NCI-H2081 treated with DMSO at 0.1 percent for 48 hours (cell line): ENCODE measurements at regions not wholly inside any gene's neighbourhood (a gene's known extent, or its start where the extent isn't known, plus 50 kb on each side); places are given as distances from the start of the nearest gene placed in this dataset.

Source experiments
- DNase-seq: peaks from one replicate; lab custom pipeline; 2025; lab: John Stamatoyannopoulos, UW

- DNase-seq, result no peak
Measured at GRCh38 chr2:16015903-16016265, 75.5 kb downstream of the MYCN start.

DNA sequence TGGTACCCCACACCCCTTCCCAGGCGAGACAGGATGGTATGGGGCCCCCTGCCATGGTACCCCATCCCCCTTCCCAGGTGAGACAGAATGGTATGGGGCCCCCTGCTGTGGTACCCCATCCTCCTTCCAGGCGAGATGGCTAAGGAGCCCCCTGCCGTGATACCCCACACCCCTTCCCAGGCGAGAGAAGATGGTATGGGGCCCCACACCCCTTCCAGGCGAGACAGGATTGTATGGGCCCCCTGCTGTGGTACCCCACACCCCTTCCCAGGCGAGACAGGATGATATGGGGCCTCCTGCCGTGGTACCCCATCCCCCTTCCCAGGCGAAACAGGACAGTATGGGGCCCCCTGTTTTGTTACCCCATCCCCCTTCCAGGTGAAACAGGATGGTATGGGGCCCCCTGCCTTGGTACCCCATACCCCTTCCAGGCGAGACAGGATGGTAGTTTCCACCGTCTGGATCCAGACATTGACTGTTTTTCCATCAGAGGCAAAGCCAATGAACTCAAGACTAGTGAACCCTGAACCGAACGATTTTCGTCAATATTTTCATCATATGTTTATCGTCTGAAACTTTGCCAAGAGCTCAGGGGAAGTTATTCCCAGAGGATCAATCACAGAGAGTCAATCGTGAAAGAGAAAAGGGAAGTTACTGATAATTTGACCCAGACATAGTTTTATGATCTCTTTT lies 75.0 kb downstream of the MYCN start:
- DNase-seq, result no peak

- DNase-seq, result no peak
Measured at GRCh38 chr2:16014802-16015201, 74.5 kb downstream of the MYCN start.

DNA sequence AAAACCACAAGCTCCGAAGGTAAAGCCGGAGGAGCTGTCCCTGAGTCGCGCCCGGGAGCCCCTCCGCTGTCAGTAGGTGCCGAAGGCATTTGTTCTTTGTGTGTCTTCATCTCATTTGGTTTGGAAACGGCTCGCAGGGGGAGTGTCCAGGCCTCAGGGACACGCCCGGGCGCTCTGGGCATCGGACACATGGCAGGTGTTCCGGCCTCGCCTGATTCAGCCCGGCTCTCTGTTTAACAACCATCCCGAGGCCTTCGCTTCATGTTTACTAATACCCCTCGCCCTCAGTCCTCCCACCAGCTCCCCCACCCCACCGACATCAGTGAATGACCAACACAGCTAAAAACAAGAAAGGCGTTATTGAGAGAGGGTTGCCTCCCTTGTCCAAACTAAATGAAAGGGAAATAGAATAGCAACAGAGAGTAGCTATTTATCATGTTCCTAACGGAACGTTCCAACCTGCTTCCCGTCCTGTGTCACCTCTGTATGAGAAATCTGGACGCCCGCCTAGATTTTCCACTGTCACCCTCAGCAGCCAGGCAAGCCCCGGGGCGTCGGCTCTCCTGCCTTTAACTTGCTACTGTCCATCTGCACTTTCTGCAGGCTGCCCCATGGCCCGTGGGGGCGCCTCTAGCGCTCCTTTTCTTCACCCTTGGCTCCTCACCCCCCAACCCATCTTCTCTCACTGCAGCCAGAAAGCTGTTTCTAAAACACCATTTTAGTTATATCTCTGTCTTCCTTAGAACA lies 73.9 kb downstream of the MYCN start:
- DNase-seq, result no peak

DNA sequence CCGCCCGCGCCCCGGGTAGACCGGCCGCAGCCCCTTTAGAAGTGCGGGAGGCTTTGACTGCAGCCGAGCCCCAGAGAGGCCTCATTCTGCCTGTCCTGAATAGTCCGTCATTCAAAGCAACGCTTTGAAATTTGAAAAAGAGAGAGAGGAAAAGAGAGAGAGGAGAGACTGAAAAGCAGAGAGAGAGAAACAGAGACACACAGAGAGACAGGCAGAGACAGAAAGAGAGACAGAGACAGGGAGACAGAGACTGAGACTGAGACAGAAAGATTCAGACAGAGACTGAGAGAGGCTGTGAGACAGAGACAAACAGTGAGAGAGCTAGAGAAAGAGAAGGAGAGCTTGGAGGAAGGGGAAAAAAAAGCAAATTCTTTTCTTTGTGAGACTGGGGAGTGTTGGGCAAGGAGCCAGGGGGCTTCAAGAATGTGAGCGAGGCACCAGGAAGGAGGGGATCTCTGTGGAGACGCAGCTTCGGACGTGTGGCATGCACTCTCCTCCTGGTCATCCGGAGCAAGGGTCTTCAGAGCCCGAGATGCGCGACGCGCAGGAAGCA lies 73.1 kb downstream of the MYCN start:
- no peak for DNase-seq

DNA sequence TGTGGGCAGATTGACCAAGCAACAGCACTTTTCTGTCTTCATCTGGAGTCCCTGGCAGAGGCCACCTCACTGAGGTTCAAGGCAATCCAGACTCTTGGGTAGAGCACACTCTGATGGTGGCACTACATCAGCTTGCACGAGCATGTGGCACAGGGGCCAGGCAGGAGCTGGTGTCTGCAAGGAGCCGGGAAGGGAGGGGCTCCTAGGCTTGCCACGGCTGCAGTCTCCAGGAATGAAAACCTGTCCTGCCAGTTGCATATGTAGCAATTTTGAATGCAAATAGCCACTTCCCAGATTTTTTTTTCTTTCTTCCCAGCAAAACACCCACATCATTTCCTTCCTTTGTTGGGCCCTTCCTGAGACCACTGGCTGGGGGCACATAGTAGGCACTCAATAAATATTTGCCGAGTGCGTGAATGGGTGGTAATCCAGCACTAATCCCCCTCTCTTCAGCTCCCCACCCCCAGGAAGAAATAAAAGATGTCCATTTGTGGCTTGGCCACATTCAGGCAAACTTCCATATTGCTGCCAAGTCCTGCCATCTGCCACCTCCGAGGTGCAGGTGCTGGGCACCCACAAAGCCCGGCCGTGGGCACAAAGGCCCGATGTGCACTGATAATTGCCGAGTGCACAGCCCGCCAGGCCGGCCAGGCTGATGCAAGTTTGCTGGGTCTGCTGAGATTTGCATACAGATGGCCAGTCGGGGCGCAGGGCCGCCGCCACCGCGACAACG lies 72.4 kb downstream of the MYCN start:
- no peak for DNase-seq

- DNase-seq, result no peak
Measured at GRCh38 chr2:16012029-16012596, 71.8 kb downstream of the MYCN start.

DNA sequence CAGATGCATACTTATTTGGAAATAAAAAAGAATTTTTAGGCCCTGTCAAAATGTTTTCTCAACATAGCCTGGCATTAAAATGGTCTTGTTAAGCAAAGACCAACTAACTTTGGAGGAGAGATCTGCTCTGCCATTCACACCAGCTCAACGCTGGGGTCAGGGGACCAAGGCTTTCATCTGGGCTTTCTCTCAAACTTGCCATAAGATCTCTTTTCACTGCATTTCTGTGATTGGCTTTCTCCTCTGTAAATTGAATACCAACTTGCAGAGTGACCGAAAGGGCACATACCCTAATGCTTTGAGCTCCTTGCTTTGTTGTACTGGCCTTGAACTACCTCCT lies 71.2 kb downstream of the MYCN start:
- no peak for DNase-seq

DNA sequence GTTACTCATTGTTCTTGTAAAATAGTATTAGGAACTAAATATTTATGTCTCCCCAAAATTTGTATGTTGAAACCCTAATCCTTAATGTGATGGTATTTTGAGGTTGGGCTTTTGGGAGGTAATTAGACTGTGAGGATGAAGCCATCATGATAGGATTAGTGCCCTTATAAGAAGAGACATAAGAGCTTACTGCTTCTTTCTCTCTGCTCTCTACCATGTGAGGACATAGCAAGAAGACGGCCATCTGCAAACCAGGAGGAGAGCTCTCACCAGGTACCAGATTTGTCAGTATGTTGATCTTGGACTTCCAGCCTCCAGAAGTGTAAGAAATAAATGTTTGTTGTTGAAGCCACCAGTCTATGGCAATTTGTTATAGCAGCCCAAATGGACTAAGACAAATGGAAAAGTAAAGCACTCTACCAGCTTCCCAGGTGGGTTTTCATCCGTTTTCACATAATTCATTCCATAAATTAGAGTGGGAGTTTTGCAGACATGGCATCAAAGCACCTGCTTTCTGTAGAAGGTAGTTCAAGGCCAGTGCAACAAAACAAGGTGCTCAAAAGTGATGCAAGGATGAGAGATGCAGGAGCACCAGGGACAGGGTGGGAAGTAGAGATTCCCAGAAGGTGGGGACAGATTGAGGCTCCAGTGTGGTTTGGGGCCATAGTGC lies 70.7 kb downstream of the MYCN start:
- DNase-seq, result no peak

DNA sequence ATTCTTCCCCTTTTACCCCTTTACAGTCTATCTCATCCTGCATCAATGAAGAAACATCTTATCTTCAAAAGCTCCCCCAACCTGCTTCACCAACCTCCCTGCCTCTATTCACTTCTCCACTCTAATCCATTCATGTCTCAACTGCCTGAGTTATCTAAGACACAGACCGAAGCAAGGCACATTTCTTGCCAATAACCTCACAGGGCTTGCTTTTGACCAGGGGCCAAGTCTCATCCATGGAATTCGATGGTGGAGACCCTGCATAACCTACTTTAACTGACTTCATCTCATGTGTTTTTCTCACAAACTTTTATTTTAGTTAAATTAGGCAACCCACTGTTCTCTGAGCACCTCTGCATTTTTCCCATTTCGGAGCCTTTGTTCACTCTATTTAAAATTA lies 69.7 kb downstream of the MYCN start:
- DNase-seq, result no peak

DNA sequence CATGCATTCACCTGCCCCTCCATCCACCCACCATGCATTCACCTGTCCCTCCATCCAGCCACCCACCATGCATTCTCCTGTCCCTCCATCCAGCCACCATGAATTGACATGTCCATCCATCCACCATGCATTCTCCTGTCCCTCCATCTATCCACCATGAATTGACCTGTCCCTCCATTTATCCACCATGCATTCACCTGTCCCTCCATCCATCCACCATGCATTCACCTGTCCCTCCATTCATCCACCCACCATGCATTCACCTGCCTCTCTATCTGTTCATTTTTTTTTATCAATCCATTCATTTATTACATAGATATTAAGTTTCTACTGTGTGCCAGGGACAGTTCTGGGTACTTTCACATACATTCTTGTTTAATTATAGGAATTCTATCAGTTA lies 69.2 kb downstream of the MYCN start:
- DNase-seq, result no peak

DNA sequence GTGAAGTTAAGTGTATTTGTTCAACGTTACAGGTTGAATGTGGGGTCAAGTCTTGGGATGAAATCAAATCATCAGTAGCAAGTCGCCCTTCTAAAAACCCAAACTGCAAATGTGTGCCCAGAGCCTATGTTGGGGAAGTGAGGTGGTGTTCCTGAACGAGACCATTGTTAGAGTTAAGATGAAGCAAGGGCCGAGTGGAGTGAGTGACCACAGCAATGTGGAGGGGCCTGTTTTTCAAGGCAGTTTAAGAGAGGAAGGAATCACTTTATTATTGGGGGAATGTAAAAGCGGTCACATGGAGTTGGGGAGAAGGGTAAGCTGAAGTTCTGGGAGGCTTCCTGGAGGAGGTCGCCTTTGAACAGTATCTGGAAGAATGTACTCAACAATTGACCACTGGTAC lies 68.5 kb downstream of the MYCN start:
- no peak for DNase-seq

GRCh38 chr2:16008331-16008850 lies 68.0 kb downstream of the MYCN start:
- DNase-seq, result no peak

- no peak for DNase-seq
Measured at GRCh38 chr2:16007167-16007934, 67.0 kb downstream of the MYCN start.

GRCh38 chr2:16006537-16007166 lies 66.3 kb downstream of the MYCN start:
- no peak for DNase-seq

- no peak for DNase-seq
Measured at GRCh38 chr2:16005816-16006536, 65.6 kb downstream of the MYCN start.

DNA sequence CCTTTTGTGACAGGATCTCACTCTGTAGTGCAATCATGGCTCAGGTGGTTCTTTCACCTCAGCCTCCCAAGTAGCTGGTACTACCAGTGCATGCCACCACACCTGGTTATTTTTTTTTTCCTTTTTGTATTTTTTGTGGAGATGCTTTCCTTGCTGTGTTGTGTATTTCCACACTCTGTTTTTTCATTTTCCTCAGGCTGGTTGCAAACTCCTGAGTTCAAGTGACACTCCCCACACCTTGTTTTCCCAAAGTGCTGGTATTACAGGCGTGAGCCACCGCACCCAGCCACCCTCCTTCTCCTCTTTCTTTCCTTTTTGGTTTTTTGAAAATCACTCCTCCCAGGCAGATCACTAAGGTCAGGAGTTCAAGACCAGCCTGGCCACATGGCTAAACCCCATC lies 65.0 kb downstream of the MYCN start:
- no peak for DNase-seq

DNA sequence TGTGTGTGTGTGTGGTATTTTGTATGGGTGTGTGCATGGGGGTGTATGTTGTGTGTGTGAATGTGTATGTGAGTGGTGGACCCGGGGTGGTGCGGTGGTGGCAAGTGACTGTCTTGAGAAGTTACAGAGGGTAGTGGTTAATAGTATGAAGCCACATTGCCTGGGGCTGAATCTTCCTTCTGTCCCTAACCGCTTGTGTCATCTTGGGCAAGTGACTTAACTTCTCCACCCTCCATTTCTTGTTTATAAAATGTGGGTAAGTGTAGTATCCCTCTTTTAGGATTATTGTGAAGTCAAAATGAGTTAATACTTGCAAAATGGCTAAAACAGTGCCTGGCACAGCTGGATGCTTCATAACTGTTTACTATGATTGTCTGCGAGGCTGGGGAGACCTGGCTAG lies 63.5 kb downstream of the MYCN start:
- no peak for DNase-seq

DNA sequence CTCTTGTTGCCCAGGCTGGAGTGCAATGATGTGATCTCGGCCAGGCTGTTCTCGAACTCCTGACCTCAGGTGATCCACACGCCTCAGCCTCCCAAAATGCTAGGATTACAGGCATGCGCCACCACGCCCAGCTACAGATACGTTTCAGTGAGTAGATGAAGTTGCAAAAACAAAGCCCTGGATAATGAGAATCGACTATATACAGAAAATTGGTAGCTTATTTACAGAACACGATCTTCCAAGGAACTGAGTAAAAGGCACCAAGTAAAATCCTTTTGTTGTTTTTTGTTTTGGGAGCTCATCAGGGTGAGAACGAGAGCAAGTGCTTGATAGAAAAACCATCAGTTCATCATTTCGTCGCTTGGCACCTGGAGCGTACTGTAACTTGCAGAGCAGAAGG lies 62.8 kb downstream of the MYCN start:
- no peak for DNase-seq

- DNase-seq, result no peak
Measured at GRCh38 chr2:16002575-16002974, 62.2 kb downstream of the MYCN start.
